Ovary (tissue), 7 donors: ENCODE measurements at regions not wholly inside any gene's neighbourhood (a gene's known extent, or its start where the extent isn't known, plus 50 kb on each side); places are given as distances from the start of the nearest gene placed in this dataset.

Source experiments
- DNase-seq, 5 donors: peaks; one replicate each; pipeline ENCODE4 v3.0.0-alpha.2; 2019 to 2020
- H3K27ac ChIP-seq, 2 donors: fragments of 200-600 bp; one replicate each; pipeline versions ENCODE4 v1.5.1 to v1.8.0; 2019 to 2022
- H3K27me3 ChIP-seq: fragments of 200-600 bp; one replicate; pipeline ENCODE4 v1.8.0; 2022
- H3K36me3 ChIP-seq: fragments of 200-600 bp; sonication (generic); one replicate; pipeline ENCODE4 v1.5.1; 2019
- H3K4me1 ChIP-seq: one replicate; pipeline ENCODE4 v1.8.1; 2013; ENCODE audit warnings: mild to moderate bottlenecking, moderate library complexity; ENCODE audit not compliant: insufficient read depth
- H3K4me3 ChIP-seq: fragments of 200-600 bp; sonication (generic); one replicate; pipeline ENCODE4 v1.5.1; 2017
- H3K9me3 ChIP-seq, 2 donors: fragments of 200-600 bp in 1 of 2; sonication (generic) in 1 of 2; one replicate each; pipeline versions ENCODE4 v1.5.1 to v1.8.1; 2013 to 2019; ENCODE audit warnings: mild to moderate bottlenecking in 1 of 2, moderate library complexity in 1 of 2
- CTCF ChIP-seq, 3 donors: fragments of 450-650 bp in 2 of 3; fragments of 200-600 bp in 1 of 3; IDR thresholded peaks; one replicate each; pipeline versions ENCODE4 v1.5.1 to v1.8.0; 2016 to 2022; ENCODE audit warnings: antibody characterized with exemption in 3 of 3, mild to moderate bottlenecking in 1 of 3
- EP300 ChIP-seq: sonication (generic); formaldehyde crosslinking; IDR thresholded peaks from one replicate; pipeline ENCODE4 v1.6.1; 2017; ENCODE audit warnings: antibody characterized with exemption
- POLR2A ChIP-seq: fragments of 450-650 bp; IDR thresholded peaks from one replicate; pipeline ENCODE4 v1.6.1; 2017; ENCODE audit warnings: antibody characterized with exemption, mild to moderate bottlenecking, moderate library complexity
- WGBS, 3 donors: extraction: QIAGEN DNeasy Blood & Tissue Kit in 1 of 3; methylation state at CpG; one replicate each; pipeline versions ENCODE4 v1.1.5 to v1.1.7; 2013 to 2017; 5-methylcytosine and 5-hydroxymethylcytosine counted together
- intact Hi-C, 4 donors: fragments of 100-400 bp; cut with DNase I; formaldehyde crosslinking; loops; one replicate each; pipeline versions ENCODE4 v1.11.0 to v1.15.1; 2022 to 2023
- donor health status: DM: no; HTN: no; CAD: no; lungs with moderate emphysema.
- donor health status: DM: no; HTN: no; CAD: no.
- donor health status: Bipolar disorder and iron deficiency.
- donor health status: DM: no; HTN: no; CAD: no.
- donor health status: DM: yes; HTN: yes; CAD: no.

GRCh38 chr3:81884791-81885190, 123.3 kb upstream of the GBE1 start:
- Histone ChIP-seq H3K27ac (no peak overlapping the region), H3K4me3 (no peak overlapping the region), H3K4me1 (no peaks in the 10 kb centered on the region), H3K36me3 (no peaks in the 10 kb centered on the region), H3K27me3 (no peaks in the 10 kb centered on the region), H3K9me3 (no peaks in the 10 kb centered on the region)
- TF ChIP-seq EP300 (no peak), CTCF (IDR thresholded peaks at IDR 0.05) (no peak), POLR2A (no peak)
- no peak for DNase-seq
- 89 to 95% (median 93%) methylated on average over 3 of the region's 3 CpGs for WGBS, 3 donors
- intact Hi-C loops: no loop called here

- intact Hi-C loops: no loop called here
- 86 to 93% (median 88%) methylated on average over 1 of the region's 1 CpG for WGBS, 3 donors
- Histone ChIP-seq H3K9me3 (peaks cover 0 to 4% of the 10 kb centered on the region in 2 donors), H3K27ac (no peak overlapping the region), H3K27me3 (no peaks in the 10 kb centered on the region), H3K4me3 (no peak overlapping the region), H3K4me1 (no peaks in the 10 kb centered on the region), H3K36me3 (no peaks in the 10 kb centered on the region)
- TF ChIP-seq POLR2A (no peak), EP300 (no peak), CTCF (IDR thresholded peaks at IDR 0.05) (no peak)
- DNase-seq: no peak
Observed at GRCh38 chr3:81876826-81877225, 115.4 kb upstream of the GBE1 start.

- Histone ChIP-seq H3K4me1 (no peaks in the 10 kb centered on the region), H3K9me3 (peaks cover 0 to 4% of the 10 kb centered on the region in 2 donors), H3K4me3 (no peak overlapping the region), H3K27ac (no peak overlapping the region), H3K27me3 (no peaks in the 10 kb centered on the region), H3K36me3 (no peaks in the 10 kb centered on the region)
- DNase-seq: no peak
- intact Hi-C loops: no loop called here
- TF ChIP-seq EP300 (no peak), POLR2A (no peak), CTCF (IDR thresholded peaks at IDR 0.05) (no peak)
Observed at GRCh38 chr3:81874738-81875137, 113.3 kb upstream of the GBE1 start.

- no peak overlapping the region for H3K27ac ChIP-seq
- no peak overlapping the region for H3K4me3 ChIP-seq
- no peak for TF ChIP-seq POLR2A
- no peak for TF ChIP-seq EP300
- TF ChIP-seq CTCF (IDR thresholded peaks at IDR 0.05): no peak
- H3K36me3 ChIP-seq: no peaks in the 10 kb centered on the region
- H3K4me1 ChIP-seq: no peaks in the 10 kb centered on the region
- 65 to 76% (median 66%) methylated on average over 1 of the region's 1 CpG for whole genome bisulfite sequencing, 3 donors
- H3K9me3 ChIP-seq: no peaks in the 10 kb centered on the region
- DNase-seq: no peak
- no peaks in the 10 kb centered on the region for H3K27me3 ChIP-seq
- intact Hi-C loops: no loop called here
Observed at GRCh38 chr3:81872566-81872965, 111.1 kb upstream of the GBE1 start.
